ENCODE measurements at regions not wholly inside any gene's neighbourhood (a gene's known extent, or its start where the extent isn't known, plus 50 kb on each side); places are given as distances from the start of the nearest gene placed in this dataset.

- no peak overlapping the region for H3K4me2 ChIP-seq (ENCODE audit: low read depth, low read length, poor library complexity, severe bottlenecking)
These were observed 237.3 kb upstream of the GRIP1 start for GRCh38 chr12:66916189-66916588.

DNA sequence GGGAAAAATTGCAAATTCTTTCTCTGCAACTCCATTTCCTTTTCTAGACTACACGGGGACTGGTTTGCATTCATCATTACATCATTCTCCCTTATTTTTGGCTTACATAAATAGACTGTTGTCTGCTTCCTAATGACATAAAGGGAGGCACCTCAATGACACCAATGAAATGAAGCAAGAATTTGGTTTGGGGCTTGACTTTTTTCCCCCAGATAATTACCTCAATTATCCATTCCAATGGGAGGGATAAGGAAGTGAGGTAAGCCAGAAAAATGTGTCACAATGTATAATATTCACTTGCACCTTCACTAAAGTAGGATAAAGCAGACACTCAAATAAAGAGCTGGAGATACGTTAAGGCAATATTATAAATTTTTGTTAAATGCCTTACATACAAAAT, 240.6 kb upstream of the GRIP1 start:
- Histone ChIP-seq H3K9me2 (replicated peaks; ENCODE audit: low read depth, low read length) (no peaks in the 10 kb centered on the region), H3K9ac (ENCODE audit: low read depth, low read length, poor library complexity, severe bottlenecking) (no peak overlapping the region), H3K36me3 (ENCODE audit: insufficient read depth, low read length) (no peaks in the 10 kb centered on the region), H3K4me2 (ENCODE audit: low read depth, low read length, poor library complexity, severe bottlenecking) (no peak overlapping the region), H3F3A (ENCODE audit: low read depth) (no peaks in the 10 kb centered on the region), H3K4me1 (ENCODE audit: insufficient read depth, low read length, poor library complexity, severe bottlenecking) (no peaks in the 10 kb centered on the region), H3K79me2 (ENCODE audit: insufficient read depth, low read length) (no peaks in the 10 kb centered on the region), H3K27me3 (ENCODE audit: insufficient read depth, low read length, poor library complexity, severe bottlenecking) (no peaks in the 10 kb centered on the region), H2AFZ (ENCODE audit: low read length) (no peak overlapping the region), H3K4me3 (ENCODE audit: low read length, poor library complexity, severe bottlenecking) (no peak overlapping the region), H4K20me1 (ENCODE audit: insufficient read depth, low read length, poor library complexity, severe bottlenecking) (no peaks in the 10 kb centered on the region), H3K9me3 (ENCODE audit: insufficient read depth, low read depth, low read length) (no peaks in the 10 kb centered on the region)
- TF ChIP-seq, protein P1, sequence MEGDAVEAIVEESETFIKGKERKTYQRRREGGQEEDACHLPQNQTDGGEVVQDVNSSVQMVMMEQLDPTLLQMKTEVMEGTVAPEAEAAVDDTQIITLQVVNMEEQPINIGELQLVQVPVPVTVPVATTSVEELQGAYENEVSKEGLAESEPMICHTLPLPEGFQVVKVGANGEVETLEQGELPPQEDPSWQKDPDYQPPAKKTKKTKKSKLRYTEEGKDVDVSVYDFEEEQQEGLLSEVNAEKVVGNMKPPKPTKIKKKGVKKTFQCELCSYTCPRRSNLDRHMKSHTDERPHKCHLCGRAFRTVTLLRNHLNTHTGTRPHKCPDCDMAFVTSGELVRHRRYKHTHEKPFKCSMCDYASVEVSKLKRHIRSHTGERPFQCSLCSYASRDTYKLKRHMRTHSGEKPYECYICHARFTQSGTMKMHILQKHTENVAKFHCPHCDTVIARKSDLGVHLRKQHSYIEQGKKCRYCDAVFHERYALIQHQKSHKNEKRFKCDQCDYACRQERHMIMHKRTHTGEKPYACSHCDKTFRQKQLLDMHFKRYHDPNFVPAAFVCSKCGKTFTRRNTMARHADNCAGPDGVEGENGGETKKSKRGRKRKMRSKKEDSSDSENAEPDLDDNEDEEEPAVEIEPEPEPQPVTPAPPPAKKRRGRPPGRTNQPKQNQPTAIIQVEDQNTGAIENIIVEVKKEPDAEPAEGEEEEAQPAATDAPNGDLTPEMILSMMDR (conservative IDR thresholded peaks at IDR 0.05; ENCODE audit: low read length): no peak
- no peak for TF ChIP-seq EZH2phosphoT487 (IDR thresholded peaks at IDR 0.05; ENCODE audit: borderline replicate concordance)

More at GRCh38 chr12:66916189-66916588, 237.3 kb upstream of the GRIP1 start:
- Histone ChIP-seq H3K27me3 (ENCODE audit: insufficient read depth, low read length, poor library complexity, severe bottlenecking) (no peaks in the 10 kb centered on the region), H3K4me3 (ENCODE audit: low read length, poor library complexity, severe bottlenecking) (no peak overlapping the region), H3K36me3 (ENCODE audit: insufficient read depth, low read length) (no peaks in the 10 kb centered on the region), H3K9ac (ENCODE audit: low read depth, low read length, poor library complexity, severe bottlenecking) (no peak overlapping the region), H3F3A (ENCODE audit: low read depth) (no peaks in the 10 kb centered on the region), H2AFZ (ENCODE audit: low read length) (no peak overlapping the region), H4K20me1 (ENCODE audit: insufficient read depth, low read length, poor library complexity, severe bottlenecking) (no peaks in the 10 kb centered on the region), H3K4me1 (ENCODE audit: insufficient read depth, low read length, poor library complexity, severe bottlenecking) (no peaks in the 10 kb centered on the region), H3K79me2 (ENCODE audit: insufficient read depth, low read length) (no peaks in the 10 kb centered on the region), H3K9me2 (replicated peaks; ENCODE audit: low read depth, low read length) (no peaks in the 10 kb centered on the region), H3K9me3 (ENCODE audit: insufficient read depth, low read depth, low read length) (no peaks in the 10 kb centered on the region)
- TF ChIP-seq, protein P1 (conservative IDR thresholded peaks at IDR 0.05; ENCODE audit: low read length): no peak
- TF ChIP-seq EZH2phosphoT487 (IDR thresholded peaks at IDR 0.05; ENCODE audit: borderline replicate concordance): no peak

GRCh38 chr12:66920205-66920604, 241.3 kb upstream of the GRIP1 start:
- no peaks in the 10 kb centered on the region for H3K79me2 ChIP-seq (ENCODE audit: insufficient read depth, low read length)
- no peak overlapping the region for H3K9ac ChIP-seq (ENCODE audit: low read depth, low read length, poor library complexity, severe bottlenecking)
- no peaks in the 10 kb centered on the region for H3K36me3 ChIP-seq (ENCODE audit: insufficient read depth, low read length)
- H3F3A ChIP-seq (ENCODE audit: low read depth): no peaks in the 10 kb centered on the region
- no peaks in the 10 kb centered on the region for H3K4me1 ChIP-seq (ENCODE audit: insufficient read depth, low read length, poor library complexity, severe bottlenecking)
- H3K4me3 ChIP-seq (ENCODE audit: low read length, poor library complexity, severe bottlenecking): no peak overlapping the region
- no peaks in the 10 kb centered on the region for H4K20me1 ChIP-seq (ENCODE audit: insufficient read depth, low read length, poor library complexity, severe bottlenecking)
- H2AFZ ChIP-seq (ENCODE audit: low read length): no peak overlapping the region
- no peak for TF ChIP-seq EZH2phosphoT487 (IDR thresholded peaks at IDR 0.05; ENCODE audit: borderline replicate concordance)
- H3K9me3 ChIP-seq (ENCODE audit: insufficient read depth, low read depth, low read length): no peaks in the 10 kb centered on the region
- H3K9me2 ChIP-seq (replicated peaks; ENCODE audit: low read depth, low read length): no peaks in the 10 kb centered on the region
- no peaks in the 10 kb centered on the region for H3K27me3 ChIP-seq (ENCODE audit: insufficient read depth, low read length, poor library complexity, severe bottlenecking)
- H3K4me2 ChIP-seq (ENCODE audit: low read depth, low read length, poor library complexity, severe bottlenecking): no peak overlapping the region

DNA sequence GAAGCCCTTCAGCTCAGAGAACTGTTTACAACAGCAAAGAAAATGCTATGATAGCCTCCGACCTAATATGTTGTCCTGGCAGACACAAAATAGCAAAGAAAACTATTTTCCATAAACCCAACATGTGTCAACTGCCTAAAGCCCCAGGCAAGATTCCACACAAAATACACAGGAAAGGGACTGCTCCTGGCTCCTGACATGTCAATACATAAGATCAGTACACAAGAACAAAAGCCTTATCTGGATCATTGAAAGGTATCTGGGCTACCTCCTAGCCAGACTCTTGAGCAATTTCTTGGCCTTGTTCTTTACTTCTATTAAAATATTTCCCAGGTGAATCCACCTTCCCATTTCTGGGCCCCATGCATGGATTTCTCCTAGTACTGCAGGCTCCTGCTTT, 242.3 kb upstream of the GRIP1 start:
- Histone ChIP-seq H3K79me2 (ENCODE audit: insufficient read depth, low read length) (no peaks in the 10 kb centered on the region), H3K4me3 (ENCODE audit: low read length, poor library complexity, severe bottlenecking) (no peak overlapping the region), H3K9ac (ENCODE audit: low read depth, low read length, poor library complexity, severe bottlenecking) (no peak overlapping the region), H3K9me2 (replicated peaks; ENCODE audit: low read depth, low read length) (no peaks in the 10 kb centered on the region), H3F3A (ENCODE audit: low read depth) (no peaks in the 10 kb centered on the region), H3K4me1 (ENCODE audit: insufficient read depth, low read length, poor library complexity, severe bottlenecking) (no peaks in the 10 kb centered on the region), H3K9me3 (ENCODE audit: insufficient read depth, low read depth, low read length) (no peaks in the 10 kb centered on the region), H3K27me3 (ENCODE audit: insufficient read depth, low read length, poor library complexity, severe bottlenecking) (no peaks in the 10 kb centered on the region), H3K36me3 (ENCODE audit: insufficient read depth, low read length) (no peaks in the 10 kb centered on the region), H4K20me1 (ENCODE audit: insufficient read depth, low read length, poor library complexity, severe bottlenecking) (no peaks in the 10 kb centered on the region), H2AFZ (ENCODE audit: low read length) (no peak overlapping the region), H3K4me2 (ENCODE audit: low read depth, low read length, poor library complexity, severe bottlenecking) (no peak overlapping the region)
- TF ChIP-seq, protein P1 (conservative IDR thresholded peaks at IDR 0.05; ENCODE audit: low read length): no peak
- no peak for TF ChIP-seq EZH2phosphoT487 (IDR thresholded peaks at IDR 0.05; ENCODE audit: borderline replicate concordance)

All from Loucy (cell line).